NCI-H1436 (cell line): ENCODE measurements at regions not wholly inside any gene's neighbourhood (a gene's known extent, or its start where the extent isn't known, plus 50 kb on each side); places are given as distances from the start of the nearest gene placed in this dataset.

Source experiments
- DNase-seq: peaks from one replicate; lab custom pipeline; 2025; lab: John Stamatoyannopoulos, UW

GRCh38 chr6:139438775-139439174 lies 64.3 kb upstream of the CITED2 start:
- no peak for DNase-seq

- no peak for DNase-seq
Observed at GRCh38 chr6:139436957-139437348, 62.5 kb upstream of the CITED2 start.

- DNase-seq: no peak
Observed at GRCh38 chr6:139436200-139436956, 61.9 kb upstream of the CITED2 start.

- DNase-seq: no peak
Observed at GRCh38 chr6:139433631-139434419, 59.4 kb upstream of the CITED2 start.

- no peak for DNase-seq
Observed at GRCh38 chr6:139431602-139431956, 57.1 kb upstream of the CITED2 start.

- DNase-seq: no peak
Observed at GRCh38 chr6:139430899-139431601, 56.6 kb upstream of the CITED2 start.

GRCh38 chr6:139429580-139430145 lies 55.2 kb upstream of the CITED2 start:
- DNase-seq: no peak

GRCh38 chr6:139427199-139427598 lies 52.8 kb upstream of the CITED2 start:
- no peak for DNase-seq

- DNase-seq: no peak
Observed at GRCh38 chr6:139426795-139427194, 52.3 kb upstream of the CITED2 start.

GRCh38 chr6:139425780-139426179 lies 51.3 kb upstream of the CITED2 start:
- no peak for DNase-seq

- DNase-seq: no peak
Observed at GRCh38 chr6:139423971-139424667, 49.7 kb upstream of the CITED2 start.
